WTC11 (cell line): ENCODE measurements at regions not wholly inside any gene's neighbourhood (a gene's known extent, or its start where the extent isn't known, plus 50 kb on each side); places are given as distances from the start of the nearest gene placed in this dataset.

ENCODE experiments used
- ATAC-seq: fragments of 200-7000 bp; cut with Tn5 transposase; 2 replicates; pipeline ENCODE4 v1.10.0; 2021; ENCODE audit warnings: mild to moderate bottlenecking, moderate library complexity
- CTCF ChIA-PET: fragments of 300-600 bp; sonication (Branson Sonifier 250); formaldehyde crosslinking; loops from one replicate; lab custom pipeline; 2021; ENCODE audit warnings: antibody characterized with exemption; lab: Charles Lee
- POLR2A ChIA-PET: fragments of 350-600 bp; sonication (Branson Sonifier 250); formaldehyde crosslinking; loops from one replicate; lab custom pipeline; 2021; ENCODE audit warnings: antibody characterized with exemption; lab: Charles Lee
- DNase-seq: peaks from one replicate; pipeline ENCODE4 v3.0.0; 2021; ENCODE audit warnings: low spot score
- H3K27ac Mint-ChIP-seq: 2 replicates; pipeline ENCODE4 v1.8.0; 2021; ENCODE audit warnings: mixed read lengths
- H3K27me3 Mint-ChIP-seq: 2 replicates; pipeline ENCODE4 v1.8.0; 2021; ENCODE audit warnings: low read depth, mild to moderate bottlenecking, moderate library complexity, mixed read lengths
- H3K36me3 Mint-ChIP-seq: 2 replicates; pipeline ENCODE4 v1.8.0; 2021; ENCODE audit warnings: mixed read lengths
- H3K4me1 Mint-ChIP-seq: 2 replicates; pipeline ENCODE4 v1.8.0; 2022; ENCODE audit warnings: mixed read lengths
- H3K4me3 Mint-ChIP-seq: 2 replicates; pipeline ENCODE4 v1.8.0; 2021; ENCODE audit warnings: mild to moderate bottlenecking, moderate library complexity, mixed read lengths
- H3K9me3 Mint-ChIP-seq: 2 replicates; pipeline ENCODE4 v1.8.0; 2021; ENCODE audit warnings: mixed read lengths
- CBFB ChIP-seq: sonication (generic); formaldehyde crosslinking; IDR thresholded peaks from 2 replicates; pipeline ENCODE4 v1.8.1; 2022; ENCODE audit warnings: mild to moderate bottlenecking, low read depth, missing genetic modification reagents
- ERG ChIP-seq: fragments of 250-450 bp; sonication (Bioruptor Pico); IDR thresholded peaks from 2 replicates; pipeline ENCODE4 v1.8.0; 2021; ENCODE audit warnings: mild to moderate bottlenecking
- ETV6 ChIP-seq: sonication (generic); formaldehyde crosslinking; IDR thresholded peaks from 2 replicates; pipeline ENCODE4 v1.8.1; 2022; ENCODE audit warnings: mild to moderate bottlenecking, missing genetic modification reagents
- HMGA2 ChIP-seq: fragments of 250-450 bp; sonication (Bioruptor Pico); IDR thresholded peaks from 2 replicates; pipeline ENCODE4 v1.4.0; 2021; ENCODE audit warnings: mild to moderate bottlenecking, moderate library complexity
- IRF1 ChIP-seq: sonication (generic); formaldehyde crosslinking; IDR thresholded peaks from 2 replicates; pipeline ENCODE4 v1.8.0; 2023; ENCODE audit warnings: missing genetic modification reagents
- MAX ChIP-seq: sonication (generic); formaldehyde crosslinking; IDR thresholded peaks from 2 replicates; pipeline ENCODE4 v1.8.0; 2022; ENCODE audit warnings: mild to moderate bottlenecking, missing genetic modification reagents
- MYBL2 ChIP-seq: sonication (generic); formaldehyde crosslinking; IDR thresholded peaks from 2 replicates; pipeline ENCODE4 v1.8.1; 2023; ENCODE audit warnings: mild to moderate bottlenecking, moderate library complexity, missing genetic modification reagents
- OVOL2 ChIP-seq: fragments of 250-450 bp; sonication (Bioruptor Pico); IDR thresholded peaks from 2 replicates; pipeline ENCODE4 v1.9.0; 2021; ENCODE audit warnings: mild to moderate bottlenecking, borderline replicate concordance
- SOX15 ChIP-seq: fragments of 250-450 bp; sonication (Bioruptor Pico); IDR thresholded peaks from 2 replicates; pipeline ENCODE4 v1.9.0; 2021; ENCODE audit warnings: mild to moderate bottlenecking
- TEAD4 ChIP-seq: sonication (generic); formaldehyde crosslinking; IDR thresholded peaks from 2 replicates; pipeline ENCODE4 v1.8.0; 2022; ENCODE audit warnings: mild to moderate bottlenecking, missing genetic modification reagents
- ZNF416 ChIP-seq: fragments of 250-450 bp; sonication (Bioruptor Pico); IDR thresholded peaks from 2 replicates; pipeline ENCODE4 v1.9.0; 2021; ENCODE audit warnings: mild to moderate bottlenecking, inconsistent platforms
- ZNF671 ChIP-seq: fragments of 250-450 bp; sonication (Bioruptor Pico); IDR thresholded peaks from 2 replicates; pipeline ENCODE4 v1.8.0; 2021; ENCODE audit warnings: mild to moderate bottlenecking
- TF ChIP-seq, protein P1 (sequence below): sonication (generic); formaldehyde crosslinking; IDR thresholded peaks from 2 replicates; pipeline ENCODE4 v1.8.1; 2022; ENCODE audit warnings: missing genetic modification reagents, borderline replicate concordance
- TF ChIP-seq, protein P2 (sequence below): sonication (generic); formaldehyde crosslinking; conservative IDR thresholded peaks from 2 replicates; pipeline ENCODE4 v1.8.1; 2022; ENCODE audit warnings: mild to moderate bottlenecking, missing genetic modification reagents
- TF ChIP-seq, protein P3 (sequence below): fragments of 250-450 bp; sonication (Bioruptor Pico); conservative IDR thresholded peaks from 2 replicates; pipeline ENCODE4 v1.9.0; 2021; ENCODE audit warnings: mild to moderate bottlenecking

DNA sequence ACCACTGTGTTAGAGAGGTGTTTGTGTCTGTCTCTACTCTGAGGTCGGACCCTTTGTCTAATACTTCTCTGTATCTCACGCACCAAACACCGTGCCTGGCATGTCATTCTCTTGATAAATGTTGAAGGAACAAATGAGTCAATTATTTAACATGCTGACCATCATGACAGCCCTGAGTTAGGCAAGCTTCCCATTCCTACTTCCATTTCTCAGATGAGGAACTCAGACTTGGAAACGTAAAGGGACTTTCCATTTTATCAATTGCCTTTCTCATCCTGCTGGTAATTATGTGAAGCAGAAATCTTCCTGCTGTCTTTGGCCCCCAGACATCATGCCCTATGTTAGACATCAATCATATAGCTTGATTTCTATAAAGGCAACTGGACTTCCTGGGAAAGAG lies 227.0 kb upstream of the ECI2 start:
- H3K9me3 Mint-ChIP-seq, result peaks cover 6% of the 10 kb centered on the region; the same call in 1 of the 2 replicates
- TF ChIP-seq IRF1 (CRISPR knock-in tag) (no peak), CBFB (CRISPR knock-in tag) (no peak), OVOL2 (no peak)
- TF ChIP-seq, protein P1, sequence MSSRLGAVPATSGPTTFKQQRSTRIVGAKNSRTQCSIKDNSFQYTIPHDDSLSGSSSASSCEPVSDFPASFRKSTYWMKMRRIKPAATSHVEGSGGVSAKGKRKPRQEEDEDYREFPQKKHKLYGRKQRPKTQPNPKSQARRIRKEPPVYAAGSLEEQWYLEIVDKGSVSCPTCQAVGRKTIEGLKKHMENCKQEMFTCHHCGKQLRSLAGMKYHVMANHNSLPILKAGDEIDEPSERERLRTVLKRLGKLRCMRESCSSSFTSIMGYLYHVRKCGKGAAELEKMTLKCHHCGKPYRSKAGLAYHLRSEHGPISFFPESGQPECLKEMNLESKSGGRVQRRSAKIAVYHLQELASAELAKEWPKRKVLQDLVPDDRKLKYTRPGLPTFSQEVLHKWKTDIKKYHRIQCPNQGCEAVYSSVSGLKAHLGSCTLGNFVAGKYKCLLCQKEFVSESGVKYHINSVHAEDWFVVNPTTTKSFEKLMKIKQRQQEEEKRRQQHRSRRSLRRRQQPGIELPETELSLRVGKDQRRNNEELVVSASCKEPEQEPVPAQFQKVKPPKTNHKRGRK, result no peak
- TF ChIP-seq, protein P2, sequence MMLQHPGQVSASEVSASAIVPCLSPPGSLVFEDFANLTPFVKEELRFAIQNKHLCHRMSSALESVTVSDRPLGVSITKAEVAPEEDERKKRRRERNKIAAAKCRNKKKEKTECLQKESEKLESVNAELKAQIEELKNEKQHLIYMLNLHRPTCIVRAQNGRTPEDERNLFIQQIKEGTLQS (CRISPR knock-in tag), result no peak
- TF ChIP-seq, all 79 proteins: peak for 0
- CTCF ChIA-PET, result no interaction called here
- Mint-ChIP-seq H3K27me3 (no peaks in the 10 kb centered on the region; the same call in 1 of the 2 replicates), H3K4me1 (peaks cover 25% of the 10 kb centered on the region), H3K4me3 (no peak overlapping the region), H3K27ac (no peak overlapping the region), H3K36me3 (no peaks in the 10 kb centered on the region)
- no peak for ATAC-seq
- POLR2A ChIA-PET, result no interaction called here
- DNase-seq, result no peak

GRCh38 chr6:4360920-4361319 lies 225.5 kb upstream of the ECI2 start:
- 0 out of 2 replicates have a peak, but pooled peaks cover 2% of the 10 kb centered on the region for H3K27me3 Mint-ChIP-seq
- TF ChIP-seq, protein P3, sequence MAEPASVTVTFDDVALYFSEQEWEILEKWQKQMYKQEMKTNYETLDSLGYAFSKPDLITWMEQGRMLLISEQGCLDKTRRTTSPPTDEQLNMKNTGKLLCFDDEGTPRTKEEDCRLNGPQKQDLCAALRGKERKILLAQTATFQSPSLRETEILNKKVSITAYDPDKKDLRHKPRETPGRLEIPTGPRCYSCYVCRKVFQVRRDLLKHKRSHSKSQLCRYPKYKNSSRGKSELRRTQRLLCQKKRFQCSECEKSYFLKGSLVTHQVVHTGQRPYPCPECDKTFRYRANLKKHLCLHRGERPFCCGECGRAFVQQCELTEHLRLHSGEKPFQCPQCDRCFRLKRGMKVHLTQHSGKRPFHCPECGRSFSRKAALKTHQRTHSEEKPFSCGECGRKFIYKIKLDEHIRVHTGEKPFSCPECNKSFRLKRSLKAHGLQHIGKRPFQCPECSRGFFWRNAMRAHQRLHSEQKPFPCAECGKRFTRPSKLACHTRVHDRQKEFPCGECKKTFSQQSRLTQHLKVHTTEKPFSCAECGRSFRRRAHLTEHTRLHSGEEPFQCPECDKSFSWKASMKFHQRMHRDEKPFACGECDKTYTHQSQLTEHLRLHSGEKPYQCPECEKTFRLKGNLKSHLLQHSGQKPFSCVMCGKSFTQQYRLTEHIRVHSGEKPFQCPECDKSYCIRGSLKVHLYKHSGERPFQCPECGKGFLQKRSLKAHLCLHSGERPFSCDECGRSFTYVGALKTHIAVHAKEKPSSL (CRISPR knock-in tag), result no peak
- TF ChIP-seq CBFB (CRISPR knock-in tag), result no peak
- no peak for TF ChIP-seq ETV6 (CRISPR knock-in tag)
- TF ChIP-seq, all 79 proteins: peak for 0
- no peak overlapping the region for H3K4me3 Mint-ChIP-seq
- CTCF ChIA-PET, result no interaction called here
- H3K4me1 Mint-ChIP-seq, result peaks cover 25% of the 10 kb centered on the region
- POLR2A ChIA-PET, result no interaction called here
- DNase-seq (no peak), ATAC-seq (no peak)
- H3K9me3 Mint-ChIP-seq, result peaks cover 10% of the 10 kb centered on the region
- H3K27ac Mint-ChIP-seq, result no peak overlapping the region
- no peaks in the 10 kb centered on the region for H3K36me3 Mint-ChIP-seq

GRCh38 chr6:4359108-4359730 lies 223.8 kb upstream of the ECI2 start:
- Mint-ChIP-seq H3K4me3 (no peak overlapping the region), H3K4me1 (peaks cover 22% of the 10 kb centered on the region), H3K36me3 (no peaks in the 10 kb centered on the region), H3K27ac (no peak overlapping the region), H3K27me3 (0 out of 2 replicates have a peak, but pooled peaks cover 2% of the 10 kb centered on the region), H3K9me3 (peaks cover 11% of the 10 kb centered on the region)
- DNase-seq, result no peak
- TF ChIP-seq ZNF671 (CRISPR knock-in tag), result no peak
- TF ChIP-seq, protein P3 (CRISPR knock-in tag), result no peak
- TF ChIP-seq MAX (CRISPR knock-in tag), result no peak
- TF ChIP-seq MYBL2 (CRISPR knock-in tag), result no peak
- TF ChIP-seq ZNF416 (CRISPR knock-in tag), result no peak
- no peak for TF ChIP-seq ERG (CRISPR knock-in tag)
- no peak for TF ChIP-seq TEAD4 (CRISPR knock-in tag)
- no peak for TF ChIP-seq HMGA2
- no peak for TF ChIP-seq SOX15
- no peak for ATAC-seq
- POLR2A ChIA-PET, result no interaction called here
- CTCF ChIA-PET, result no interaction called here
